Fibroblast of pulmonary artery (primary cell): ENCODE measurements at regions not wholly inside any gene's neighbourhood (a gene's known extent, or its start where the extent isn't known, plus 50 kb on each side); places are given as distances from the start of the nearest gene placed in this dataset.
"Not testable (repeated sequence)": the region's sequence is repeated elsewhere in the genome, so short reads cannot be mapped to it uniquely, and the experiment has no call there.

Experiments used
- DNase-seq: peaks from one replicate; pipeline ENCODE4 v3.0.0-alpha.2; 2010; ENCODE audit warnings: low read depth
- H3K4me3 ChIP-seq: replicated peaks from 2 replicates; pipeline ENCODE4 v1.5.1; 2011; ENCODE audit warnings: low read depth, mild to moderate bottlenecking, control low read depth, low read length, moderate library complexity
- TF ChIP-seq, protein P1 (sequence below): IDR thresholded peaks from 2 replicates; pipeline ENCODE4 v1.5.1; 2011; ENCODE audit warnings: mild to moderate bottlenecking, control low read depth, low read length, inconsistent platforms; ENCODE audit errors: missing control alignments

DNA sequence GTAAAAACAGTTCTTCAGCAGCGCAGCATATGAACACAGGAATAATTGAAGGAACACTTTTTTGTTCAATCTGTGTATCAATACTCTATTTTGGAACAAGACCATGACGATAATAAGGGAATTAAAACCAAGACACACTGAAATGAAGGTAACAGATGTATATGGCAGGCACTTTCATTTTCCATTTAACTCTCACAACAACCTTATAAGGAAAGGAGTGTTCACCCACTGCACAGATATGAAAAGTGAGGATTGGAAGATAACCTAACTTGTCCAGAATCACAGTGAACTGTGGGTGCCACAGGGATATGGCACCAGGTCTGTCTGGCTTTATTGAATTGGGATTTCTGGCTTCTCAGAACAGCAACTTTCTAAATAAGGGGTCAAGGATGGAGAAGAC lies 153.3 kb downstream of the MID1IP1 start:
- no peak for DNase-seq
- TF ChIP-seq, protein P1, sequence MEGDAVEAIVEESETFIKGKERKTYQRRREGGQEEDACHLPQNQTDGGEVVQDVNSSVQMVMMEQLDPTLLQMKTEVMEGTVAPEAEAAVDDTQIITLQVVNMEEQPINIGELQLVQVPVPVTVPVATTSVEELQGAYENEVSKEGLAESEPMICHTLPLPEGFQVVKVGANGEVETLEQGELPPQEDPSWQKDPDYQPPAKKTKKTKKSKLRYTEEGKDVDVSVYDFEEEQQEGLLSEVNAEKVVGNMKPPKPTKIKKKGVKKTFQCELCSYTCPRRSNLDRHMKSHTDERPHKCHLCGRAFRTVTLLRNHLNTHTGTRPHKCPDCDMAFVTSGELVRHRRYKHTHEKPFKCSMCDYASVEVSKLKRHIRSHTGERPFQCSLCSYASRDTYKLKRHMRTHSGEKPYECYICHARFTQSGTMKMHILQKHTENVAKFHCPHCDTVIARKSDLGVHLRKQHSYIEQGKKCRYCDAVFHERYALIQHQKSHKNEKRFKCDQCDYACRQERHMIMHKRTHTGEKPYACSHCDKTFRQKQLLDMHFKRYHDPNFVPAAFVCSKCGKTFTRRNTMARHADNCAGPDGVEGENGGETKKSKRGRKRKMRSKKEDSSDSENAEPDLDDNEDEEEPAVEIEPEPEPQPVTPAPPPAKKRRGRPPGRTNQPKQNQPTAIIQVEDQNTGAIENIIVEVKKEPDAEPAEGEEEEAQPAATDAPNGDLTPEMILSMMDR: no peak
- H3K4me3 ChIP-seq: no peak overlapping the region

DNA sequence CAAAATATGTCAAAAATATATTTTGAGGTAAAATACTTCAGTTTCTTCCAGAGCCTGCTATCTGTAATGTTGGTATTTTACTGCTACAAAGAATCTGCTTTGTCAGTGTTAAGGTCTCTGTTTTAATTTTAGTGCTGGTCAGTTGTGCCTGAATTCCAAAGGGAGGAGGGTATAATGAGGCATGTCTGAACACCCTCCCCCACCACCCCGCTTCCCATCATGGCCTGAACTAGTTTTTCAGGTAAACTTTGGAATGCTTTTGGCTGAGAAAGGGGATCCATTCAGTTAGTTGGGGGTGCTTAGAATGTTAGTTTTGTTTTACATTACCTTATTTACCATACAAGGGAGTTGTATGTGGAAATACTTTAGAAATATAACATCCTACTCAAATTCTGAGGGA lies 158.5 kb downstream of the MID1IP1 start:
- TF ChIP-seq, protein P1: no peak
- no peak for DNase-seq
- H3K4me3 ChIP-seq: no peak overlapping the region

DNA sequence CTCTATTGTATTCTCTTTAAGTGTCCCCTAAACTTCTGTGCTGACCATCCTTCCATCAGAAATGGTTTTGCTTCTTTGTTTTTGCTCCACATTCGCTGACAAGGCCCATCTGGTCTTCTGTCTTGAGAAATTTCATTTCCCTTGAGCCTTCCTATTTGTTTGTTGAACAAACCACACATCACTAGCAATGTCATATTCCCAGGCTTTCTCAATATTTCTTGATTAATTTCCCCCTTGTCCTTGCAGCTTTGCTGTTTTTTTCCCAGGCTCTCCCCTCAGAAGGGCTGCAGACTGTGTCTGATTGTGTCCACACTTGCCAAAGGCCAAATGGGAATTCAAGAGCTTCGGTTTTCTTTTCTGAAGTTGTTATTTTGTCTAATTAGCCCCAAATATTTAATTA lies 158.9 kb downstream of the MID1IP1 start:
- peak; percentile 55 for DNase-seq
- no peak overlapping the region for H3K4me3 ChIP-seq
- TF ChIP-seq, protein P1: no peak

- H3K4me3 ChIP-seq: no peak overlapping the region
- TF ChIP-seq, protein P1: no peak
- DNase-seq: no peak
Measured at GRCh38 chrX:38961936-38962335, 160.7 kb downstream of the MID1IP1 start.

GRCh38 chrX:38963244-38963643 lies 162.0 kb downstream of the MID1IP1 start:
- not testable (repeated sequence) for DNase-seq, H3K4me3 ChIP-seq

GRCh38 chrX:38965888-38966287 lies 164.6 kb downstream of the MID1IP1 start:
- no peak overlapping the region for H3K4me3 ChIP-seq
- no peak for DNase-seq
- TF ChIP-seq, protein P1: no peak

- TF ChIP-seq, protein P1: no peak
- peak; percentile 7 for DNase-seq
Measured at GRCh38 chrX:38968344-38969216, 167.3 kb downstream of the MID1IP1 start.

More at GRCh38 chrX:38968344-38969216, 167.3 kb downstream of the MID1IP1 start:
- no peak overlapping the region for H3K4me3 ChIP-seq
